ENCODE measurements at regions not wholly inside any gene's neighbourhood (a gene's known extent, or its start where the extent isn't known, plus 50 kb on each side); places are given as distances from the start of the nearest gene placed in this dataset.
"Not testable (repeated sequence)": the region's sequence is repeated elsewhere in the genome, so short reads cannot be mapped to it uniquely, and the experiment has no call there.

- not testable (repeated sequence) for DNase-seq (ENCODE audit: low read depth)
Observed at GRCh38 chr3:39655718-39656117, 153.7 kb upstream of the MYRIP start.

DNA sequence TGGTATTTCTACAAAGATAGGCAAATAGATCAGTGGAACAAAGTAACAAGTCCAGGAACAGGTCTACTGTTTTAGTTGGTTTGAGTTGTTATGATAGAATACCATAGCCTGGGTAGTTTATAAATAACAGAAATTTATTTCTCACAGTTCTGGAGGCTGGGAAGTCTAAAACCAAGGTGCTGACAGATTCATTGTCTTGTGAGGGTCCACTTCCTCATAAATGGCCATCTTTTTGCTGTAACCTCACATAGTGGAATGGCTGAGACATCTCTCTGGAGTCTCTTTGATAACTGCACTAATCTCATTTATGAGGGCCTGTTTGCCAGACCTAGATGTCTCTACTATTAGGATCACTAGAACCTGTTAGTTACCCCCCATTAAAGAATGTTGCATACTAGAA, 152.3 kb upstream of the MYRIP start:
- no peak for DNase-seq (ENCODE audit: low read depth)

DNA sequence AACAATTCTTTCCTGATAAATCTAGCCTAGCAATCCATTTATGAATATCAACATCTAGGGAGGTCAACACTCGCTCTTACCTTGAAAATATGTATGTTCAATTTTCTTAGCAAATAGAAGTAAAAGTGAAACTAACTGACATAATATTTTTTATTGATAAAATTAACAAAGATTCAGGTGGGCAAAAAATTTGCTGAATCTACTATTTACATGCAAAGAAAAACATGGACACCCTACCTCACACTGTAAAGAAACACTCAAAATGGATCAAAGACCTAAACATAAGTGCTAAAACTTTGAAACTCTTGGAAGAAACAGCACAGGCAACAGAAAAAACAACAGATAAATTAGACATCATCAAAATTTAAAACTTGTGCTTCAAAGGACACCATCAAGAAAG, 151.6 kb upstream of the MYRIP start:
- no peak for DNase-seq (ENCODE audit: low read depth)

- no peak for DNase-seq (ENCODE audit: low read depth)
Observed at GRCh38 chr3:39664931-39665330, 144.5 kb upstream of the MYRIP start.

- no peak for DNase-seq (ENCODE audit: low read depth)
Observed at GRCh38 chr3:39665441-39665840, 144.0 kb upstream of the MYRIP start.

DNA sequence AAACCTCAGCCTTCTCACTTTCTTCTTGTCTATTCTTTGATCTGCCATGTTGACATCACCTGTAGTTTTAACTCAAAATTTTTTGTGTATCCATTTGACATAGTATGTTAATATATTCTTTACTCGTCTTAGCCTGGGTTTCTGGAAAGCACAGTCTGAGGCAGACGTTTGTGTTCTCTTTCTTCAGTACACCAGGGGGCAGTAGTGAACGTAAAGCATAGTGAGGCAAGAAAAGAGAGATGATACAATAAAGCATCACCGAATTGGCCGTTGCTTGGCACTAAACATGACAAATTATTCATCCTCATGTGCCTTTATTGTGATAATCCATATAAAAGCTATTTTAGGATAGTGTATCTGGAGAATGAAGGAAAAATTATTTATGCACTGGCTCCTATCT, 141.0 kb upstream of the MYRIP start:
- DNase-seq (ENCODE audit: low read depth) = peak; percentile 35

DNA sequence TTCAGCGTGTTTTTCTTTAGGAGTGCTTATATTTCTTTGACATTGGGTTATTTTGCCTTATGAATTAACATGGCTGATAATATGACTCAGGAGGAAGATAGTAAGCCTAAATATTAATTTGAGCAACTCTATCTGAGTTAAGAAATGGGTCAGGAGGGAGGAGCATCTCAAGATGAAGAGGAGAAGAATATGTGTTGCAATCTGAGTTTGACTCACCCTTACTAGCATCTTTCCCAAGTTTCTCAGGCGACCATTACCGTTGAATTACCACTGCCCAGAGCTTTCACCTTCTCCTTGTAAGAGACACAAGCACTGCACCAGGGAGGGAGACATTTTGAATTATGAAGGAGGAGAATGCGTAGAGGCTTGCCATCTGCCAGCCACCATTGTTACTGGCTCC, 138.3 kb upstream of the MYRIP start:
- DNase-seq (ENCODE audit: low read depth) = no peak

DNA sequence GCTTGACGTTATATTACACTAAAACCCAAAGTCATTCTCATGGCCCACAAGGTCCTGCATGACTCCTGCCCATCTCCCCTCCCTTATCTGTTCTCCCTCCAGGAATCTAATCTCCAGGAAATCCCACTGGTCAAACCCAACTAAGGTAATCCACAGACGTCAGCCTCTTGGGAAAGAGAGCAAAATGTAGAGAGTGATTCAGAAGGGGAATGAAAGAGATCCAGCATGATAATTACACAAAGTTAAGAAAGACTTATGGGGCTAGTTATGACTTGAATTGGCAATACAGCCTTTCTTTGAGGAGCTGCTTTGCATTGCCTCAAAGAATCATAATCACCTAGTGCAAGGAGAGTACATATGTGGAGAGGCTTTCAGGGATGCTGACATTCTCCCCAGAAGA, 137.8 kb upstream of the MYRIP start:
- no peak for DNase-seq (ENCODE audit: low read depth)

DNA sequence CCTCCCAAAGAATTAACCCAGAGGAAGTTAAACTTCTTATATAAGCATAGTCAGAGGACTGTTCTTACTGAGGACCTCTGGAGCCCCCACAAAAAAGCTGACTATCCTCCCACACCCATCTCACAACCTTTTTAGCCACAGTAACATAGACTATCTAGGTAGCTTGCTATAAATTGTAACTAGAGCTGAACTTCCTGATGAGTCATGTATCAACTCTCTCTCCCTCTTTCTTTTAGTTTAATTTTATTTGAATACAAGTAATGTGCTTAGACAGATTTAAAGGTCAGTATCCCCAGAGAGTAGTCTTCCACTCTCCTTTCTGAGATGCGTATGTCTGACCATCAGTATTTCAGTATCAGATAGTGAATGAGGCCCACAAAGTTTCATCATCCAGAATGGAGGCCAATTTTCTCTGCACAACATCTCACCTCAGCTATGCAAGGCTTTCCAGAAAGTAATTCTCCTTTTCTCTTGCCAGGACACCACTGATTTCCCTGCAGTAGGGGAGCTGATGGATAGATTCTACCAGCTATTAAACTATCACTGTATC, 104.0 kb upstream of the MYRIP start:
- DNase-seq (ENCODE audit: low read depth) = no peak

DNA sequence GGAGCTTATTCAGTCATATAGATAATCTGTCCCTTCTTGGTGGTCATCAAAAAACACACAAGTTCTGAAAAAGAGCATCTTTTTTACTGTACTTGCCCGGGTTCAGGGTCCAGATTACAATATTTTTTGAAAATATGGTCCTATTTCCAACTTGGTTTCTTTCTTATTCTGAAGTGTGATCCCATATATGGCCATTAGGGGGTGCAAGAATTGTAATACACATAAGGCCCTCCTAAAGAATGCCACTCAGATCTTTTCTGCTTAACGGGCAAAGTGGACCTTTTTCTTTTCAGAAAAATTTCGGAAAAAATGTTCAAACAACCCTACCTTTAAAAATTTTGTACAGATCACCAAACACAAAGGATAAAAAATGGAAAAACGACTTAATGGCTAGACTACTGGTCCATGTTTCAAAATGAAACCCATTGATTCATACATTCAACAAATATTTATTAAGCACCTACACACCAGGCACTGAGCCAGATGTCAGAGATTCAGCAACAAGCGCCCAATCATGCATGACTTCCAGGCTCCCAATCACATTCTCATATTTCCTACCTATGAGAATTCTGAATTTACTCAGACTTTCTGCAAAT, 102.0 kb upstream of the MYRIP start:
- DNase-seq (ENCODE audit: low read depth) = peak; percentile 31

DNA sequence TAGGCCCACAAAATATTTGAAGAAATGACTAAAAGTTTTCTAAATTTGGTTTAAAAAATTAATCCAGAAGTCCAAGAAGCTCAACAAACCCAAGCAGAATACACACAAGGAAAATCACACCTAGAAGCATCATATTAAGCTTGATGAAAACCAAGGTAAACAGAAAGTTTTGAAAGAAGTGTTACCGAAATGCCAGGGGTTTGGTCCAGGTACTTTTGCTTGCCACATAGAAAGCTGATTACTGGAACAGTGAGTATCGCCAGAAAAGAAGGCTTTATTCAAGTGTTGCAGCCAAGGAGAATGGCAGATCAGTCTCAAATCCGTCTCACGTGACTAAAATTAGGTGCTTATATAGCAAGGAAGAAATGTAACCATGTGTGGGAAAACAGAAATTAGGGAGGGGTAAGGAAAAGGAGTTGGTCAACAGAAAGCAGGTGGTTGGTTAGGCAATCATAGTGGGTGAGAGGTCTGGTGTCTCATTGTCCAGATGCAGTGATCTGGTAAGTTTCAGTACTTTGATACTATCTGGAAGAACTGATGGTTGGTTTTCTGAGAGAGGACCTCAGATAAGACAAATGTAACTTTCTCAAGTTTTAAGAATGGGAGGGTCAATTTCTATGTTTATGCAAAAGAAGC, 96.9 kb upstream of the MYRIP start:
- no peak for DNase-seq (ENCODE audit: low read depth)

DNA sequence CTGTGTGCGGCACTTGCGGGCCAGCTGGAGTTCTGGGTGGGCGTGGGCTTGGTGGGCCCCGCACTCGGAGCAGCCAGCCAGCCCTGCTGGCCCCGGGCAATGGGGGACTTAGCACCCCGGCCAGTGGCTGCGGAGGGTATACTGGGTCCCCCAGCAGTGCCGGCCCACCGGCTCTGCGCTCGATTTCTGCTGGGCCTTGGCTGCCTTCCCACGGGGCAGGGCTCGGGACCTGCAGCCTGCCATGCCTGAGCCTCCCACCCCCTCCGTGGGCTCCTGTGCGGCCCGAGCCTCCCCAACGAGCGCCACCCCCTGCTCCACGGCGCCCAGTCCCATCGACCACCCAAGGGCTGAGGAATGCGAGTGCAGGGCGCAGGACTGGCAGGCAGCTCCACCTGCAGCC, 96.1 kb upstream of the MYRIP start:
- not testable (repeated sequence) for DNase-seq (ENCODE audit: low read depth)

DNA sequence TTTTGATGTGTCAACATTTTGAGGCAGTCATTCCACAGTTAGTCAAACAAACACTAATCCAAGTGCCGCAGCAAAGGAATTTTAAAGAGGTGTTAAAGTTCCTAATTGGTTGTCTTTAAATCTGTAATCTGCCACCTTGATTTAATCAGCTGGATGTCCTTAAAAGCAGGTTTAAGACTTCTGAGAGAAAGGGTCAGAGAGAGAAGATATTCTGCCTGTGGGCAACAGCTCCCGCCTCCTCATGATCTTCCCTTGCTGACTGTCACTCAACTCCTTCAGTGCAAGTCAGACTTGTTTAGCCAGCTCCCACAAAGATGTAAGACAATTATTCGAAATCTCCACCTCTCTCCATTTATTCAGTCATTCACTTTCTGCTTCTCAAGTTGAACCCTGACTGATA, 92.6 kb upstream of the MYRIP start:
- no peak for DNase-seq (ENCODE audit: low read depth)

DNA sequence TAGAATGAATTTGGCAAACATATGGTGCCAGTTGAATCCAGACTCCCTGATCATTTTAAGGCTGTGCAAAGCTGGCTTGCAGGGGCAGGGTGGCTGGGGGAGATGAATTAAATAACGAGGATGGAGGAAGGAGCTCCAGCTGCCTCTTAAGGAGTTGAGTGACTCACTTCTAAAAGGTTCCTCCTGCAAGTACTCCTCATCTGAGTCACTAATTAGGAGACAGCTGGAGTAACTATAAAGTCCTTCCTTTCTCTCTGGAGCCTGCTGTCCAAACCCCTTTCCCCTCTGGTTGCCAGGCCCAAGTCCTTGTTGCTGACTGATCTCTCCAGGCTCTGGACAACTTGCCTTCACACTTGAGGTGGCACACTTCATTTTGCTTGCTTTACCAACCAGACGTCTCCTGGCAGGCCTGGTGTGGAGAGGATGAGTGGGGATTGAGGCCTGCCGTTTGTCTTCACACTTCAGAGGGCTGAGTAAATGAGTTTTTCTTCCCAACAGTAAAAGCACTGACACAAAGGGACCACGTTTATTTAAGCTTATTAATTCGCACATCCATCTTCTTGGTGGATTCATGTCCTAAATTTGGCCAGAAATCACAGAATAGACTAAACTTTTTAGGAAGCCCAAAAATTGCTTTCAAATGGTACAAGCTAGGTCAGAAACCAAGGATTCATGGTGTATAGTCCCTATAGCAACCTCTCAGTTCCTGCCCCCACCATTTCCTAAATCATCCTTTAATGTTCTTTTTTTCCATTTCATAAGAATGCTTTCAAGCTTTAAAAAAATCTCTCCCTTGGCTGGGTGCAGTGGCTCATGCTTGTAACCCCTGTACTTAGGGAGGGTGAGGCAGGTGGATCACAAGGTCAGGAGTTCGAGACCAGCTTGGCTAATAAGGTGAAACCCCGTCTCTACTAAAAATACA, 90.5 kb upstream of the MYRIP start:
- peak; percentile 17 for DNase-seq (ENCODE audit: low read depth)

- no peak for DNase-seq (ENCODE audit: low read depth)
Observed at GRCh38 chr3:39721076-39721475, 88.3 kb upstream of the MYRIP start.

DNA sequence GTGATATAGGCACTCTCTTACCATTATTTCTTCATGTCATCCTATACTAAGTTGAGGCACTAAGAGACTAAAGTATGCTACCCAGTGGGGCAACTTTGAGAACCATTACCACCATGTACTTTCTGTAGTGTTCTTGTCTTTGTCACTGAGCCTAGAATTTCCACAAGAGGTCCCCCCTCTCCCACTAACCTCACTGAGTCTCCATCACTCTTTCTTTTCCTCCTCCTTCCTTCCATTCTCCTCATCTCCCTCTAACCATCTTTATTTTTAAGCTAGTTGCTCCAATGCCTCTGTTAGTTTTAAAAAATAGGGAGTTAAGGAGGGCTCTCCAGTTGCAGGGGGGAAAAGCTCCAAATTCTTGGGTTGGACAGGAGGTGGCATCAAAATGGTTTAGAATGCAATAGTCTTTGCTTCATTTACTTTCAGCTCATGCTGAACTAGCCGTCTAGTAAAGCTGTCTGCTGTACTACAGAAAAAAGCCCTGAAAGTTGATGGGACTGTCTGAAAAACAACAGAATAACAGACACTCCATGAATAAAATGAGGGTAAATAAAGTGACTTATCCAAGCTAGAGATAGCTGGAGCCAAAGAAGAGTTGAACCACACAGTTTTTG, 85.1 kb upstream of the MYRIP start:
- DNase-seq (ENCODE audit: low read depth) = no peak

DNA sequence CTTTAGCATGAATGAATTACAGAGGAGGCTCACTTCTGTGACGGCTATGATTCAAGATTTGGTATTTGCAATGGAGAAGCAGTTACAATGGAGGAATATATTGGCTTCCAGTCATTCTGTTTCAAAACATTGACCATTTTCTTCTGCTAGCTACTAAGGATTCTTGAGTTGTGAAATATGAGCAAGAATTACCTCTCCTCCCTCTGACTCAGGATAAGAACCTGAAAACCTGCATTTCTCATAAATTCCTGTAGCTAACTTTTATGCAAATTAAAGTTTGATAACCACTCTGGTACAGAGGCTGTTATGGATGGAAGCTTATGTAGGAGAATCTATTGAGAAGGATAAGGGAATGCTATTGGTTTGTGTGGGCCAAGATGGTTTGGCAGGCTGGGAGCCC, 84.1 kb upstream of the MYRIP start:
- DNase-seq (ENCODE audit: low read depth) = no peak

GRCh38 chr3:39727415-39727814, 82.0 kb upstream of the MYRIP start:
- DNase-seq (ENCODE audit: low read depth) = no peak

GRCh38 chr3:39733804-39734203, 75.6 kb upstream of the MYRIP start:
- no peak for DNase-seq (ENCODE audit: low read depth)

- not testable (repeated sequence) for DNase-seq (ENCODE audit: low read depth)
Observed at GRCh38 chr3:39739658-39740057, 69.8 kb upstream of the MYRIP start.

DNA sequence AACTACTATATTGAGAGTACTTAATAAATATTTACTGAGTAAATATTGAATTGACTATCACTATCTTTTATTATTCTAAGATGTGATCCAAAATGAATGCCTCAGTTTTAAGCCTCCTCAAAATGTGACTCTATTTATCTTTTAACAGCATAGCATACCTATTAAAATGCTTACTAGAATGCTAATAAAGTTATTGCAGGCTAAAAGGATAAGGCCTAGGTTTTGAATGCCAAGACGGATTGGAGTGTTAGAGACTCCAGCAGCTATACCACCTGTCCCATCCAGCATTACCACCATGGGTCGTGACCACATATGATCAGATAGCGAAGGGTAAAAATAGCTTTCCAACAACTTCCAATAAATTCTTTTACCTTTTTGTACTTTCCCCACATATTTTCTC, 64.7 kb upstream of the MYRIP start:
- no peak for DNase-seq (ENCODE audit: low read depth)

- no peak for DNase-seq (ENCODE audit: low read depth)
Observed at GRCh38 chr3:39748002-39748401, 61.4 kb upstream of the MYRIP start.

All from fibroblast of the conjunctiva (primary cell).